ENCODE measurements at regions not wholly inside any gene's neighbourhood (a gene's known extent, or its start where the extent isn't known, plus 50 kb on each side); places are given as distances from the start of the nearest gene placed in this dataset.
"Not testable (repeated sequence)": the region's sequence is repeated elsewhere in the genome, so short reads cannot be mapped to it uniquely, and the experiment has no call there.

- no peak for DNase-seq
Measured at GRCh38 chr2:146429366-146429765, 1415.5 kb upstream of the ACVR2A start.

- DNase-seq, result no peak
Measured at GRCh38 chr2:146417942-146418341, 1426.9 kb upstream of the ACVR2A start.

GRCh38 chr2:146415291-146415690 is 1429.5 kb upstream of the ACVR2A start:
- peak; percentile 8 for DNase-seq

- DNase-seq, result no peak
Measured at GRCh38 chr2:146414456-146414855, 1430.4 kb upstream of the ACVR2A start.

GRCh38 chr2:146413086-146413610 is 1431.7 kb upstream of the ACVR2A start:
- DNase-seq, result no peak

GRCh38 chr2:146412625-146413024 is 1432.2 kb upstream of the ACVR2A start:
- peak; percentile 16 for DNase-seq

- not testable (repeated sequence) for DNase-seq
Measured at GRCh38 chr2:146405402-146406309, 1439.2 kb upstream of the ACVR2A start.

- not testable (repeated sequence) for DNase-seq
Measured at GRCh38 chr2:146403546-146404160, 1441.2 kb upstream of the ACVR2A start.

- no peak for DNase-seq
Measured at GRCh38 chr2:146392631-146393030, 1452.2 kb upstream of the ACVR2A start.

- DNase-seq, result no peak
Measured at GRCh38 chr2:146392186-146392585, 1452.6 kb upstream of the ACVR2A start.

- no peak for DNase-seq
Measured at GRCh38 chr2:146388757-146389156, 1456.1 kb upstream of the ACVR2A start.

GRCh38 chr2:146386096-146386495 is 1458.7 kb upstream of the ACVR2A start:
- DNase-seq, result no peak

GRCh38 chr2:146385031-146385430 is 1459.8 kb upstream of the ACVR2A start:
- no peak for DNase-seq

- DNase-seq, result no peak
Measured at GRCh38 chr2:146376511-146377064, 1468.2 kb upstream of the ACVR2A start.

- DNase-seq, result no peak
Measured at GRCh38 chr2:146374505-146374904, 1470.3 kb upstream of the ACVR2A start.

GRCh38 chr2:146371364-146371763 is 1473.5 kb upstream of the ACVR2A start:
- not testable (repeated sequence) for DNase-seq

- no peak for DNase-seq
Measured at GRCh38 chr2:146370826-146371225, 1474.0 kb upstream of the ACVR2A start.

- DNase-seq, result no peak
Measured at GRCh38 chr2:146366276-146366675, 1478.6 kb upstream of the ACVR2A start.

GRCh38 chr2:146365041-146365440 is 1479.8 kb upstream of the ACVR2A start:
- no peak for DNase-seq

GRCh38 chr2:146363731-146364130 is 1481.1 kb upstream of the ACVR2A start:
- no peak for DNase-seq

GRCh38 chr2:146351689-146352088 is 1493.1 kb upstream of the ACVR2A start:
- DNase-seq, result no peak

GRCh38 chr2:146349334-146349733 is 1495.5 kb upstream of the ACVR2A start:
- no peak for DNase-seq

GRCh38 chr2:146324951-146325350 is 1519.9 kb upstream of the ACVR2A start:
- DNase-seq, result no peak

GRCh38 chr2:146323564-146323963 is 1521.3 kb upstream of the ACVR2A start:
- DNase-seq, result no peak

Data from NCI-H82 (cell line).